Brain pericyte (primary cell): ENCODE measurements at regions not wholly inside any gene's neighbourhood (a gene's known extent, or its start where the extent isn't known, plus 50 kb on each side); places are given as distances from the start of the nearest gene placed in this dataset.
"Not testable (repeated sequence)": the region's sequence is repeated elsewhere in the genome, so short reads cannot be mapped to it uniquely, and the experiment has no call there.

Experiments
- DNase-seq: peaks from one replicate; pipeline ENCODE4 v3.0.0-alpha.2; 2012; ENCODE audit warnings: low read depth, low spot score

- not testable (repeated sequence) for DNase-seq
Observed at GRCh38 chr3:168779970-168780645, 684.4 kb upstream of the GOLIM4 start.

- no peak for DNase-seq
Observed at GRCh38 chr3:168753724-168754123, 658.0 kb upstream of the GOLIM4 start.

- DNase-seq: no peak
Observed at GRCh38 chr3:168752339-168752738, 656.6 kb upstream of the GOLIM4 start.

GRCh38 chr3:168747697-168748096, 652.0 kb upstream of the GOLIM4 start:
- no peak for DNase-seq

- no peak for DNase-seq
Observed at GRCh38 chr3:168738527-168739325, 643.0 kb upstream of the GOLIM4 start.

- no peak for DNase-seq
Observed at GRCh38 chr3:168736202-168736601, 640.5 kb upstream of the GOLIM4 start.

- no peak for DNase-seq
Observed at GRCh38 chr3:168730073-168730472, 634.3 kb upstream of the GOLIM4 start.

- no peak for DNase-seq
Observed at GRCh38 chr3:168722091-168722490, 626.4 kb upstream of the GOLIM4 start.

GRCh38 chr3:168714609-168715240, 619.0 kb upstream of the GOLIM4 start:
- no peak for DNase-seq

- DNase-seq: no peak
Observed at GRCh38 chr3:168709073-168709472, 613.3 kb upstream of the GOLIM4 start.

- no peak for DNase-seq
Observed at GRCh38 chr3:168707900-168708299, 612.2 kb upstream of the GOLIM4 start.

GRCh38 chr3:168705412-168705811, 609.7 kb upstream of the GOLIM4 start:
- no peak for DNase-seq

GRCh38 chr3:168696051-168696450, 600.3 kb upstream of the GOLIM4 start:
- no peak for DNase-seq

- peak; percentile 10 for DNase-seq
Observed at GRCh38 chr3:168693870-168694269, 598.1 kb upstream of the GOLIM4 start.

GRCh38 chr3:168688267-168688666, 592.5 kb upstream of the GOLIM4 start:
- DNase-seq: no peak

GRCh38 chr3:168684519-168684918, 588.8 kb upstream of the GOLIM4 start:
- no peak for DNase-seq

- DNase-seq: no peak
Observed at GRCh38 chr3:168678730-168679129, 583.0 kb upstream of the GOLIM4 start.

GRCh38 chr3:168671091-168671490, 575.4 kb upstream of the GOLIM4 start:
- DNase-seq: no peak

GRCh38 chr3:168660879-168661657, 565.3 kb upstream of the GOLIM4 start:
- DNase-seq: not testable (repeated sequence)

GRCh38 chr3:168659015-168659414, 563.3 kb upstream of the GOLIM4 start:
- DNase-seq: no peak

- DNase-seq: no peak
Observed at GRCh38 chr3:168655611-168656010, 559.9 kb upstream of the GOLIM4 start.

GRCh38 chr3:168654700-168655099, 559.0 kb upstream of the GOLIM4 start:
- DNase-seq: no peak
